Upper lobe of right lung (tissue), 1 donor: ENCODE measurements at regions not wholly inside any gene's neighbourhood (a gene's known extent, or its start where the extent isn't known, plus 50 kb on each side); places are given as distances from the start of the nearest gene placed in this dataset.

Experiments used
- ATAC-seq: fragments of 200-7000 bp; cut with Tn5 transposase; one replicate; pipeline ENCODE4 v1.9.1; 2020; ENCODE audit warnings: mild to moderate bottlenecking, moderate library complexity
- DNase-seq: peaks from one replicate; pipeline ENCODE4 v3.0.0-alpha.2; 2020
- H3K27ac ChIP-seq: fragments of 200-600 bp; one replicate; pipeline ENCODE4 v1.8.0; 2022
- H3K27me3 ChIP-seq: fragments of 200-600 bp; one replicate; pipeline ENCODE4 v1.8.0; 2022; ENCODE audit warnings: mild to moderate bottlenecking
- H3K36me3 ChIP-seq: fragments of 200-600 bp; one replicate; pipeline ENCODE4 v1.8.0; 2022
- H3K4me1 ChIP-seq: fragments of 200-600 bp; one replicate; pipeline ENCODE4 v1.8.0; 2022
- H3K4me3 ChIP-seq: fragments of 200-600 bp; one replicate; pipeline ENCODE4 v1.8.0; 2022; ENCODE audit warnings: mild to moderate bottlenecking
- H3K9me3 ChIP-seq: fragments of 200-600 bp; one replicate; pipeline ENCODE4 v1.8.0; 2022
- intact Hi-C: fragments of 100-400 bp; cut with DNase I; formaldehyde crosslinking; loops from one replicate; pipeline ENCODE4 v1.11.0; 2022
- TF ChIP-seq, protein P1 (sequence below): fragments of 200-600 bp; IDR thresholded peaks from one replicate; pipeline ENCODE4 v1.8.0; 2022; ENCODE audit warnings: antibody characterized with exemption
- donor health status: DM: no; HTN: yes; CAD: no; lungs with severe emphysema.

DNA sequence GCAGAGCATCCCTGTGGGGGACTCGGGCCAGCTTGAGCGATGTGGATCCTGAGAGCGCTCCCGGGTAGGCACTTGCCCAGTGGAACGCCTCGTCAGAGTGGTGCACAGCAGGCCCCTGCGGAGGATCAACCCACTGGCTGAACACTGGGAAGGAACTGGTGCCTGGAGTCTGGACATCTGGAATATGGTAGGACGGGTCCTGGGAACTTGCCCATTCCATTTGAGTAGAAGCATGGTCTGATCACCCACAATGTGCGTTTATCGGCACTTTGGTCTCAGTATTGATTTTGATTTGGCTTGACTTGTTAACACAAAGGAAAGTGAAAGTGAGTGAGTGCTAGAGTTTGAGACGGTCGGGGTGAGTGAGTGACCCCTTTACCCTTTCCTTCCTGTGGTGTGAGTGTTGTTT lies 1336.2 kb upstream of the CHAC2 start:
- ATAC-seq (no peak), DNase-seq (no peak)
- Histone ChIP-seq H3K27ac (no peak overlapping the region), H3K4me1 (no peaks in the 10 kb centered on the region), H3K9me3 (no peaks in the 10 kb centered on the region), H3K27me3 (no peaks in the 10 kb centered on the region), H3K36me3 (no peaks in the 10 kb centered on the region), H3K4me3 (no peak overlapping the region)
- intact Hi-C loops: no loop called here
- TF ChIP-seq, protein P1, sequence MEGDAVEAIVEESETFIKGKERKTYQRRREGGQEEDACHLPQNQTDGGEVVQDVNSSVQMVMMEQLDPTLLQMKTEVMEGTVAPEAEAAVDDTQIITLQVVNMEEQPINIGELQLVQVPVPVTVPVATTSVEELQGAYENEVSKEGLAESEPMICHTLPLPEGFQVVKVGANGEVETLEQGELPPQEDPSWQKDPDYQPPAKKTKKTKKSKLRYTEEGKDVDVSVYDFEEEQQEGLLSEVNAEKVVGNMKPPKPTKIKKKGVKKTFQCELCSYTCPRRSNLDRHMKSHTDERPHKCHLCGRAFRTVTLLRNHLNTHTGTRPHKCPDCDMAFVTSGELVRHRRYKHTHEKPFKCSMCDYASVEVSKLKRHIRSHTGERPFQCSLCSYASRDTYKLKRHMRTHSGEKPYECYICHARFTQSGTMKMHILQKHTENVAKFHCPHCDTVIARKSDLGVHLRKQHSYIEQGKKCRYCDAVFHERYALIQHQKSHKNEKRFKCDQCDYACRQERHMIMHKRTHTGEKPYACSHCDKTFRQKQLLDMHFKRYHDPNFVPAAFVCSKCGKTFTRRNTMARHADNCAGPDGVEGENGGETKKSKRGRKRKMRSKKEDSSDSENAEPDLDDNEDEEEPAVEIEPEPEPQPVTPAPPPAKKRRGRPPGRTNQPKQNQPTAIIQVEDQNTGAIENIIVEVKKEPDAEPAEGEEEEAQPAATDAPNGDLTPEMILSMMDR: no peak

DNA sequence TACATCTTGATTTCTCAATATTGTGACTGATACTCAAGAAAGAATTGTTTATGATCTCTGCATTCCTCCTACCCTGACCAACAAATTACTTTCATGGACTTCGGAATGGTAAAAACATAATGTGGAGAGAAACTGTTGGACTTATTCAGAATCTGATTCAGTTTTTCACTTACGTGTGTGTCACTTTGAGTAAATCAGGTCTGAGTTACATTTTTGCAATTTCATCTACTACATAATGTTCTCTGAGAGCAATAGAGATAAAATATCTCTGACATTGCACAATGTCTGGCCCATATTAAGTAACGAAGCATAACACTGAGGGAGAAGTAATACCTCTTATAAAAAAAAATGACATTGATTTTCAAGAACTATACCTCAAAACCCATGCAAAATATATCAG lies 1337.9 kb upstream of the CHAC2 start:
- H3K4me1 ChIP-seq: no peaks in the 10 kb centered on the region
- no peaks in the 10 kb centered on the region for H3K36me3 ChIP-seq
- H3K9me3 ChIP-seq: no peaks in the 10 kb centered on the region
- no peak for ATAC-seq
- no peak overlapping the region for H3K27ac ChIP-seq
- intact Hi-C loops: no loop called here
- no peaks in the 10 kb centered on the region for H3K27me3 ChIP-seq
- TF ChIP-seq, protein P1: no peak
- no peak overlapping the region for H3K4me3 ChIP-seq
- no peak for DNase-seq

DNA sequence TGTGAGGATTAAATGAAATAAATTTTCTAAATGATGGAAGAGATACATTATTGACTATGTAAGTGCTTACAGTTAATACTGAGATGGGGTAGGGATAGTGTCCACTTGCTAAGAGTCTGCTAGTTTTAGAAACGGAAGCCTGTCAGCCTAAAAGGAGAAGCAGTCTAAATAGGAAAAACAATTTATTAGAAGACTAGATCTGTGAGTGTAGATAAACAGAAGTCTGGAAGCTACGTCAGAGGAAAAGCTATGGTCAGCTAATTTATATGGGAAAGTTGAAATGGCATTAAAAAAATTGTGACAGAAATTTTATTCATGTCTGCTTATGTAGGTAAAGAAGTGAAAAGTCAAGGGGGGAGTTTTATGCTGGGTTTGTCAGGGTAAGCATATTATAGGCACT lies 1338.4 kb upstream of the CHAC2 start:
- H3K27me3 ChIP-seq: no peaks in the 10 kb centered on the region
- DNase-seq: no peak
- H3K36me3 ChIP-seq: no peaks in the 10 kb centered on the region
- no peaks in the 10 kb centered on the region for H3K4me1 ChIP-seq
- H3K9me3 ChIP-seq: no peaks in the 10 kb centered on the region
- H3K4me3 ChIP-seq: no peak overlapping the region
- intact Hi-C loops: no loop called here
- TF ChIP-seq, protein P1: no peak
- no peak overlapping the region for H3K27ac ChIP-seq
- no peak for ATAC-seq

DNA sequence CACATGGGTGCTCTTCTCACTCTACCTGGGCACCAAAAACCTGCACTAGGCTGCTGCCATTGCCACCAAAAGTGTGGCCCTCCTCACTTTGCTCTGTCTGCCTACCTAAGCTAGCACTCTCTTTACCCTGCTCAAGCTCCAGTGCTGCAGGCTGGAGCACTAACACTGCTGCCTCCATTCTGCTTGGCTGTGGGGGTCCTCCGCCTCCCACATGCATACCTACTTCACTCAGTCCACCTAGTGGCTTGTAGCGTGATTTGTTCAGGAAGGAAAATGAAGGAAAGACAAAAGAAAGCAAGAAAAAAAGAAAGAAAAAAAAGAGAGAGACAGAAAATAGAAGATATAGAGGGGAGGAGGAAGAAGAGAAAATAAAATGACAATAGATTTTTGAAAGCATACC lies 1339.4 kb upstream of the CHAC2 start:
- Histone ChIP-seq H3K27ac (no peak overlapping the region), H3K36me3 (no peaks in the 10 kb centered on the region), H3K9me3 (no peaks in the 10 kb centered on the region), H3K4me1 (no peaks in the 10 kb centered on the region), H3K27me3 (no peaks in the 10 kb centered on the region), H3K4me3 (no peak overlapping the region)
- TF ChIP-seq, protein P1: no peak
- DNase-seq (no peak), ATAC-seq (no peak)
- intact Hi-C loops: no loop called here

DNA sequence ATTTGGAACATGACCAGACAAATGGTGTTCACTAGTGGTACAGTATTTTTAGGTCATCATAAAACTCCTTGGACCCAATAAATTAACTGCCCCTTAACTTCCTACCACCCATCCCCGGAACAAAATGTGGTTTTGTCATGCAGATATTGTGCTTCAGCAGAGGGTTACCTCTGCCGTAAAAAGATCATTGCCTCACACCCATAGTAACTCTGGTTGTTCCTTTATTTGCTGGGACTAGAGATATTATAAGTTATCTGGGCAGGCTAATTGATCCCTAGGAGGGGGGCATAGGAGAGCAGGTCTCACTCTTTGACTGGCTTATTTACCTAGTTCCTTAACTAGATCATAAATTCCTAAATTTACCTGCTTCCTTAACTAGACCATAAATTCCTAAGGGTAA lies 1343.9 kb upstream of the CHAC2 start:
- H3K4me1 ChIP-seq: no peaks in the 10 kb centered on the region
- H3K36me3 ChIP-seq: no peaks in the 10 kb centered on the region
- ATAC-seq: no peak
- H3K27me3 ChIP-seq: no peaks in the 10 kb centered on the region
- no peaks in the 10 kb centered on the region for H3K9me3 ChIP-seq
- H3K4me3 ChIP-seq: no peak overlapping the region
- TF ChIP-seq, protein P1: no peak
- intact Hi-C loops: no loop called here
- H3K27ac ChIP-seq: no peak overlapping the region
- no peak for DNase-seq

DNA sequence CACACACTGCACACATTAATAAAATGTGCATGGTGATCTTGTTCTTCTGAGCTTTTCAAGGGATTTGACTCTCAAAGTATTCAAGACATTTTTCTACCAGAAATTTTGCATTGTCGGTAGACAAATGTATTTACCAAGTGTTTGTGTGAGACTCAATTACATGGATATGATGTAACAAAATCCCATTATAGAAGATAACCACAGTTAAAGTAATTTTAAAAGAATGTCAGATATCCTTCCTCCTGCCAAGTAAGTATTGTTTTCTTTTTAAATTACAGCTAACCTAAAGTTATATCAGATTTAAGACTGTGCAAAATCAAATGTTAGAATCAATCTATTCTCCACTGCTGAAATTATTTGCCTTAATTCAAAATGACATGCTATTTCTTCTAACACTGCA lies 1344.5 kb upstream of the CHAC2 start:
- intact Hi-C loops: no loop called here
- Histone ChIP-seq H3K9me3 (no peaks in the 10 kb centered on the region), H3K36me3 (no peaks in the 10 kb centered on the region), H3K4me1 (no peaks in the 10 kb centered on the region), H3K27me3 (no peaks in the 10 kb centered on the region), H3K4me3 (no peak overlapping the region), H3K27ac (no peak overlapping the region)
- ATAC-seq (no peak), DNase-seq (no peak)
- TF ChIP-seq, protein P1: no peak
